HG02981 (cell line): ENCODE measurements at regions not wholly inside any gene's neighbourhood (a gene's known extent, or its start where the extent isn't known, plus 50 kb on each side); places are given as distances from the start of the nearest gene placed in this dataset.
"Not testable (repeated sequence)": the region's sequence is repeated elsewhere in the genome, so short reads cannot be mapped to it uniquely, and the experiment has no call there.

Experiments
- ATAC-seq: cut with Tn5 transposase; IDR thresholded peaks from one replicate; pipeline ENCODE4 v1.9.1; 2021; ENCODE audit warnings: mild to moderate bottlenecking, moderate library complexity; ENCODE audit not compliant: unreplicated experiment

GRCh38 chr5:51651889-51652288 is 268.6 kb downstream of the ISL1 start:
- no peak for ATAC-seq

- no peak for ATAC-seq
These were observed 269.7 kb downstream of the ISL1 start for GRCh38 chr5:51652980-51653379.

GRCh38 chr5:51657340-51658240 is 274.3 kb downstream of the ISL1 start:
- ATAC-seq = no peak

GRCh38 chr5:51661646-51662265 is 278.5 kb downstream of the ISL1 start:
- no peak for ATAC-seq

GRCh38 chr5:51664491-51665250 is 281.4 kb downstream of the ISL1 start:
- no peak for ATAC-seq

GRCh38 chr5:51665251-51665593 is 282.0 kb downstream of the ISL1 start:
- no peak for ATAC-seq

DNA sequence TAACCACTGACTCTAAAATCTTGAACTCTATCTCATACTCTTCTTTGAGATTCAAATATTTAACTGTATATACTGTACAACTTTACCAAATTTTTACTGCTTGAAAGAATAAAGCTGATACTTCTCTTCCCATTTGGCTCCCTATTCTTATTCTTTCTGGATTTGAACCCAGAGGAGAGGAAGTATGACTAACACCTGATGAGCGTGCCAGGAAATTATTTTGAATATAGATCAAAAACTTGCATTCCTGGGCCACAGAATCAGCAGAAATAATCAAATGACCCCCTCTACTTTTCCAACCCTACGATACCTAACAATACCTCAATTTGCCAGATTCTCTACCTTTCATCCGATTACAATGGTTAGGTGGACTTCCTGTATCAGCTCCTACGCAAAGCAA is 285.8 kb downstream of the ISL1 start:
- no peak for ATAC-seq

DNA sequence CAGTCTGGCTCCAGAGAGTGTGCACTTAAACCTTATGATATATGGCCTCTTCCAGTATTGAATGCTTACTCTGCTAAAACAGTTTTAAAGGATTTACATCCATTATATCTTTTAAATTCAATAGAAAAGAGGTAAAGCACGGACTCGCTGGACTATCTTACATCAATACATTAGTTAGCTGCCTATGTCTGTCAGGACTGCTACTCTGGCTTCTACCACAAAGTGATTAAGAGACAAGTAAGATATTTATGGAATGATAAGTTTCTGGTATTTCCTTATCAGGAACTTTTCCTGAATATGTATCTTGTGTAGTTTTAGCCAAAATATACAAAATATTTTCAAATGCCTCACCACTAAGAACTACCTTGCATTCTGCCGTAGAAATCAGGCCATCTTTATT is 295.1 kb downstream of the ISL1 start:
- ATAC-seq = no peak

DNA sequence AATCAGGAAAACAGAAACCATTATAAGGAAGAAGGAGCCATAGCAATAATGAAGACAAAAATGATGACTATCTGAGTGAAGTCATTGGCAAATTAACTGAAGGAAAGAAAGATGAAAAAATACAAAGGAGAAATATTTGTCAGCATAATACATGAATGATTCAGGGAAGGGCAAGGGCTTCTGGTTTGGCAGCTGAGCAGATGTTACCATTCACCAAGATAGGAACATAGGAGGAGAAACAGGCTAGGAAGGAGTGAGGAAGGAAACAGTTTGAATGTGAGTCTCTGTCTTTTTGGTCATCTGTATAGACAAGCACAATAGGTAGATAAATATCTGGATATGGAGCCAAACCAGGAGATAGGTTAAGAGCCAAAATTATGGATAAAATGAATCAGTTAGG is 296.0 kb downstream of the ISL1 start:
- no peak for ATAC-seq

DNA sequence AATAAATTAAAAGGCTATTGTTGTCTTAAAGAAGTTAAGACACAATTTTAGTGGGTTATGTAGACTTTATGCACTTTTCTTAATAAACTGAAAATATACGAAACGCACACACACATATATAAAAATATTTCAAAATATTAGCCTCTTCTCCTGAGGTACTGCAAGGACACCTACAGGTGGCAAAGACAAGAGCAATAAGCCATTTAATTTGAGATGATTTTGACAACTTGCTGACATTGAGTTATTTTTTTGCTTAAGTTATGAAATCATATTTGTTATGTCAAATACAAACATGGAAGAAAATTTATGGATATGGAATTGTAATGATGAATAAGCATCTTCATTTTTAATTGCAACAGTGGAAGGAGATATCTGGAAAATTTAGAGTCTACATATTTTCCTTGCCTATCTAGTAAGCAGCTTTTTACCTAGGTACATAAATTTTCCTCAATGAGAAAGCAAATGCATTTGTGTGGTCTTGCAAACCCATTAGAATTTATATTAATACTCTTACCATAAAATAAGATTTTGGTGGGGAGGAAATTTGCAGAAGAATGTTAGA is 301.6 kb downstream of the ISL1 start:
- ATAC-seq = no peak

DNA sequence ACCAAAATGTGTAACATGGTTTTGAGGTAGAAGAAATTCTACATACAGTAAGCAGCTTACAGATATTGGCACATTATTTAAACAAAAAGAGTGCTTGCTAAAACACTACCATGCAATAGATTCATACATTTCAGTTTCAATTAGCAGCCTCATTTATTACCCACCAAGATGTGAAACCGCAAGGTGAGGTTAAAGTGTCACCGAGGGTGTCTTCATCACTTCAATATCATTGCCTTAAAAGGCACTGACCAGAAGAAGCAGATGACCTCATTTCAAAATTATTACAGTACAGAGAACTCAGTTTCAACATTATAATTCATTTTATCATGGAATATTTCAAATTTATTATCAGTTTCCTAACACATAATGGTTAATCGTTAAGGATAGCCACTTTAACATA is 302.2 kb downstream of the ISL1 start:
- ATAC-seq = no peak

- ATAC-seq = no peak
These were observed 303.4 kb downstream of the ISL1 start for GRCh38 chr5:51686622-51687021.

GRCh38 chr5:51691538-51692079 is 308.4 kb downstream of the ISL1 start:
- ATAC-seq = no peak

- ATAC-seq = no peak
These were observed 311.6 kb downstream of the ISL1 start for GRCh38 chr5:51694826-51695225.

- ATAC-seq = no peak
These were observed 312.9 kb downstream of the ISL1 start for GRCh38 chr5:51696122-51696521.

- not testable (repeated sequence) for ATAC-seq
These were observed 318.8 kb downstream of the ISL1 start for GRCh38 chr5:51702046-51702445.

DNA sequence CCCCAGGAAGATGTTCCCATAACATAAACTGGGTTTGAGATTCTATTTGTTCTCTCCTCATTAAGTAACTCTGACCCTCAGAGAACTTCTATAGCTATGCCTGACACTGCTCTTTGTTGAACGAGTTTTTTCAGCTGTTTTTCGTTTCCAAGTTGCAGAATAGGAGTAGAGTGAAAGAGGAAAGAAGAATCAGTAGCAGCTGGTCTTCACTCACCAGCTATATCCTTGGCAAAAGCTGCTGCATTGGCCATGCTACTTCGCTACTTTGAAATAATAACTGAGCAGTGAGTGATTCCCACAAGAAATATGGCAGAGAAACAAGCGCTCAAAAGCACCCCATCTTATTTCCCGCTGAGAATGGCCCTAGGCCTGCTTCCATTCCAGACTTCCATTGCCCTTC is 329.0 kb downstream of the ISL1 start:
- ATAC-seq = no peak

- ATAC-seq = not testable (repeated sequence)
These were observed 332.2 kb downstream of the ISL1 start for GRCh38 chr5:51715445-51715844.

- ATAC-seq = no peak
These were observed 348.3 kb downstream of the ISL1 start for GRCh38 chr5:51731421-51732029.

DNA sequence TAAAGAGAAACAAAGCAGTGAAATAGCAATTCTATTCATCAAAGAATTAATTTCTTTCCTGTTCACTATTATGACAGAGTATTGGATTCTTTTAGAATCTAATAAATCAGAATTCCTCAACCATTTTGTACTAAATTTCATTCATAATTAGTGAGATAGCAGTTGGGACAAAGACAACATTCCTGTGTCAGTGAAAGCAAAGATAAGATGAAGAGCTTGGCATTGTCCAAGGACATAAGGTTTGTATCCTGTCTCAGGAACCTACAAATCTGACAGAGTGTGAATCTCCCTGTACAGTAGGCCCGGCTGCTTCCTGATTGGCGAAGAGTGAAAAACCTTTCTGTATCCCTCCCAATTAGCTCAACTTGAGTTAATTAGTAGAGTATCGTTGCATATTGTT is 349.1 kb downstream of the ISL1 start:
- ATAC-seq = no peak

- ATAC-seq = no peak
These were observed 351.4 kb downstream of the ISL1 start for GRCh38 chr5:51734677-51735076.
